ENCODE measurements at regions not wholly inside any gene's neighbourhood (a gene's known extent, or its start where the extent isn't known, plus 50 kb on each side); places are given as distances from the start of the nearest gene placed in this dataset.

GRCh38 chr11:98630736-98631135 is 390.0 kb upstream of the CNTN5 start:
- no peak for DNase-seq (ENCODE audit: low spot score)
- Histone ChIP-seq H3K27ac (ENCODE audit: low read depth in 1 of 2, low read length in 2 of 2) (no peak overlapping the region), H3K4me3 (ENCODE audit: low read depth in 1 of 3, low read length in 3 of 3) (no peak overlapping the region), H3K9ac (ENCODE audit: low read depth in 1 of 2, low read length in 2 of 2) (no peak overlapping the region), H3K27me3 (ENCODE audit: control insufficient read depth in 4 of 4, insufficient read depth in 4 of 4, low read length in 3 of 4) (no peaks in the 10 kb centered on the region), H3K36me3 (ENCODE audit: control insufficient read depth in 4 of 4, insufficient read depth in 3 of 4, low read depth in 1 of 4, low read length in 3 of 4) (no peaks in the 10 kb centered on the region), H3K4me1 (ENCODE audit: control insufficient read depth in 4 of 4, insufficient read depth in 4 of 4, low read length in 3 of 4) (no peaks in the 10 kb centered on the region), H3K9me3 (ENCODE audit: control insufficient read depth in 4 of 4, low read length in 3 of 4) (no peaks in the 10 kb centered on the region)
- 43% methylated on average over 8 of the region's 8 CpGs for WGBS
- TF ChIP-seq HNF4A (conservative IDR thresholded peaks at IDR 0.05) (no peak), EGR1 (IDR thresholded peaks at IDR 0.05; ENCODE audit: low read depth in 2 of 2) (no peak), NR2F2 (IDR thresholded peaks at IDR 0.05) (no peak), ATF3 (IDR thresholded peaks at IDR 0.05) (no peak)
- TF ChIP-seq, protein P1, sequence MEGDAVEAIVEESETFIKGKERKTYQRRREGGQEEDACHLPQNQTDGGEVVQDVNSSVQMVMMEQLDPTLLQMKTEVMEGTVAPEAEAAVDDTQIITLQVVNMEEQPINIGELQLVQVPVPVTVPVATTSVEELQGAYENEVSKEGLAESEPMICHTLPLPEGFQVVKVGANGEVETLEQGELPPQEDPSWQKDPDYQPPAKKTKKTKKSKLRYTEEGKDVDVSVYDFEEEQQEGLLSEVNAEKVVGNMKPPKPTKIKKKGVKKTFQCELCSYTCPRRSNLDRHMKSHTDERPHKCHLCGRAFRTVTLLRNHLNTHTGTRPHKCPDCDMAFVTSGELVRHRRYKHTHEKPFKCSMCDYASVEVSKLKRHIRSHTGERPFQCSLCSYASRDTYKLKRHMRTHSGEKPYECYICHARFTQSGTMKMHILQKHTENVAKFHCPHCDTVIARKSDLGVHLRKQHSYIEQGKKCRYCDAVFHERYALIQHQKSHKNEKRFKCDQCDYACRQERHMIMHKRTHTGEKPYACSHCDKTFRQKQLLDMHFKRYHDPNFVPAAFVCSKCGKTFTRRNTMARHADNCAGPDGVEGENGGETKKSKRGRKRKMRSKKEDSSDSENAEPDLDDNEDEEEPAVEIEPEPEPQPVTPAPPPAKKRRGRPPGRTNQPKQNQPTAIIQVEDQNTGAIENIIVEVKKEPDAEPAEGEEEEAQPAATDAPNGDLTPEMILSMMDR (IDR thresholded peaks at IDR 0.05; ENCODE audit: low read depth, low read length, missing input control) = no peak

DNA sequence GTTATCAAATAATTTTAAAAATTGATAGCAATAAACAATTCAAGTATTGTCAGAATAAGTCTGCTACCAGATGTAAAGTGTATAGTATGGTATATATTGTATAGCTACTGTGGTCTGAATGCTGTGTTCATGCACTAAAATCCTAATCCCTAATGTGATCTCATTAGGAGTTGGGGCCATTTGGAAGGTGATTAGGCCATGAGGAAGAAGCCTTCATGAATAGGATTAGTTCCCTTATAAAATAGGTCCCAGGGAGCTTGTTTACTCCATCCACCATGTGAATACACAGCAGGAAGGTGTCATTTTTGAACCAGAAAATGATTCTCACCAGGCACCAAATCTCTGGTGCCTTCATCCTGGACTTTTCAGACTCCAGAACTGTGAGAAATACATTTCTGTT is 363.0 kb upstream of the CNTN5 start:
- H3K9ac ChIP-seq (ENCODE audit: low read depth in 1 of 2, low read length in 2 of 2) = no peak overlapping the region
- H3K27me3 ChIP-seq (ENCODE audit: control insufficient read depth in 4 of 4, insufficient read depth in 4 of 4, low read length in 3 of 4) = no peaks in the 10 kb centered on the region
- no peaks in the 10 kb centered on the region for H3K36me3 ChIP-seq (ENCODE audit: control insufficient read depth in 4 of 4, insufficient read depth in 3 of 4, low read depth in 1 of 4, low read length in 3 of 4)
- TF ChIP-seq TAF1 (conservative IDR thresholded peaks at IDR 0.05) (no peak), HNF4G (IDR thresholded peaks at IDR 0.05) (no peak), YY1 (IDR thresholded peaks at IDR 0.05) (no peak), SP1 (IDR thresholded peaks at IDR 0.05) (no peak), RAD21 (IDR thresholded peaks at IDR 0.05) (no peak)
- TF ChIP-seq, protein P1 (IDR thresholded peaks at IDR 0.05; ENCODE audit: low read depth, low read length, missing input control) = no peak
- no peak overlapping the region for H3K4me3 ChIP-seq (ENCODE audit: low read depth in 1 of 3, low read length in 3 of 3)
- H3K4me1 ChIP-seq (ENCODE audit: control insufficient read depth in 4 of 4, insufficient read depth in 4 of 4, low read length in 3 of 4) = no peaks in the 10 kb centered on the region
- DNase-seq (ENCODE audit: low spot score) = no peak
- no peaks in the 10 kb centered on the region for H3K9me3 ChIP-seq (ENCODE audit: control insufficient read depth in 4 of 4, low read length in 3 of 4)
- no peak overlapping the region for H3K27ac ChIP-seq (ENCODE audit: low read depth in 1 of 2, low read length in 2 of 2)

DNA sequence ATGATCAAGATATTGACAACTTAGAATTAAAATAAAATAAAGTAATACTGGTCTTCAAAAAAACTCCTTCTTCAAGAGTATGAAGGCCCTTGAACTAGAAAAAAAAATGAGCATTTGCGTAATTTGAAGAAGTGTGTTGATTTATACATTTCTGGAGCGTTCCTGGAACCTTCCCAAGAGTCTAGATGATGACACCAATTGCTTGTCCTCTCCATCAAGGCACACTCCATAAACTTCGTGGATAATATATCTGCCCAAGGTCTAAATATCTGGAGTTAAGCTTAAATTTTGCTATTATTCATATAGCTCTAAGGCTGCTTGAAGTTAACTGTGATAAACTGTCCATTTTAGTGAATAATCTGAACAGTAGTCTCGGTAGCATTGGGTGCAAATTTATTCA is 361.3 kb upstream of the CNTN5 start:
- no peak for TF ChIP-seq TAF1 (conservative IDR thresholded peaks at IDR 0.05)
- no peak for TF ChIP-seq RAD21 (IDR thresholded peaks at IDR 0.05)
- TF ChIP-seq JUND (IDR thresholded peaks at IDR 0.05) = no peak
- no peak for TF ChIP-seq REST (IDR thresholded peaks at IDR 0.05)
- TF ChIP-seq YY1 (IDR thresholded peaks at IDR 0.05) = no peak
- no peak for TF ChIP-seq RXRA (IDR thresholded peaks at IDR 0.05)
- TF ChIP-seq EGR1 (IDR thresholded peaks at IDR 0.05; ENCODE audit: low read depth in 2 of 2) = no peak
- no peak for TF ChIP-seq HNF4G (IDR thresholded peaks at IDR 0.05)
- TF ChIP-seq FOXA2 (IDR thresholded peaks at IDR 0.05) = no peak
- TF ChIP-seq, protein P1 (IDR thresholded peaks at IDR 0.05; ENCODE audit: low read depth, low read length, missing input control) = no peak
- no peak for TF ChIP-seq MAX (IDR thresholded peaks at IDR 0.05)
- Histone ChIP-seq H3K27me3 (ENCODE audit: control insufficient read depth in 4 of 4, insufficient read depth in 4 of 4, low read length in 3 of 4) (no peaks in the 10 kb centered on the region), H3K4me3 (ENCODE audit: low read depth in 1 of 3, low read length in 3 of 3) (no peak overlapping the region), H3K4me1 (ENCODE audit: control insufficient read depth in 4 of 4, insufficient read depth in 4 of 4, low read length in 3 of 4) (no peaks in the 10 kb centered on the region), H3K36me3 (ENCODE audit: control insufficient read depth in 4 of 4, insufficient read depth in 3 of 4, low read depth in 1 of 4, low read length in 3 of 4) (no peaks in the 10 kb centered on the region), H3K9me3 (ENCODE audit: control insufficient read depth in 4 of 4, low read length in 3 of 4) (no peaks in the 10 kb centered on the region), H3K9ac (ENCODE audit: low read depth in 1 of 2, low read length in 2 of 2) (no peak overlapping the region), H3K27ac (ENCODE audit: low read depth in 1 of 2, low read length in 2 of 2) (no peak overlapping the region)
- WGBS = 57% methylated on average over 4 of the region's 4 CpGs
- DNase-seq (ENCODE audit: low spot score) = no peak
